ENCODE measurements at regions not wholly inside any gene's neighbourhood (a gene's known extent, or its start where the extent isn't known, plus 50 kb on each side); places are given as distances from the start of the nearest gene placed in this dataset.
"Not testable (repeated sequence)": the region's sequence is repeated elsewhere in the genome, so short reads cannot be mapped to it uniquely, and the experiment has no call there.

DNA sequence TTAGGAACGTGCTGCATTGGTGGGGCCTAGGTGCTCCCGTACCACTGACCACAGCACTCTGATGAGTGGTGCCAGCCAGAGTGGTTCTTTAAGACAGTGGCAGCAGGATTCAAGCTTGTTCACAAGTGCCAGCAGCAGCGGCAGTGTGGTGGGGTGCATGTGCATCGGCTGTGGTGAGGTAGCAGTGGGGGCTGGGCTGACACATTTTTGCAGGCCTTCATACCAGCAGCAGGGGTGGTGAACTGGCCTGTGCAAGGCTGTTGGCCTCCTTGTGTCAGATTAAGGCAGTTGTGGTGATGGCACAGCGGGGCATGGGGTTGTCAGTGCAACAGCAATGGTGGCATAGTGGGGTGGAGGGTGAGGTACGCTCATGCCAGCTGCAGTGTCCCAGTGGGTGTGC lies 131.4 kb downstream of the PABPC4L start:
- Mint-ChIP-seq H3K27ac (peak overlapping the region; percentile 47), H3K36me3 (no peaks in the 10 kb centered on the region), H3K4me1 (no peaks in the 10 kb centered on the region), H3K27me3 (no peaks in the 10 kb centered on the region), H3K4me3 (no peak overlapping the region), H3K9me3 (peaks cover 16% of the 10 kb centered on the region)
- DNase-seq = no peak
- CTCF ChIA-PET = no interaction called here

GRCh38 chr4:134057356-134057755 lies 144.2 kb downstream of the PABPC4L start:
- Mint-ChIP-seq H3K36me3 (no peaks in the 10 kb centered on the region), H3K4me3 (no peak overlapping the region), H3K27me3 (no peaks in the 10 kb centered on the region), H3K9me3 (peaks cover 2% of the 10 kb centered on the region), H3K27ac (no peak overlapping the region), H3K4me1 (no peaks in the 10 kb centered on the region)
- no peak for DNase-seq
- CTCF ChIA-PET = no interaction called here

- H3K36me3 Mint-ChIP-seq, DNase-seq, CTCF ChIA-PET, H3K4me3 Mint-ChIP-seq, H3K27me3 Mint-ChIP-seq, H3K27ac Mint-ChIP-seq, H3K9me3 Mint-ChIP-seq, H3K4me1 Mint-ChIP-seq: not testable (repeated sequence)
Measured at GRCh38 chr4:134046221-134046620, 155.4 kb downstream of the PABPC4L start.

DNA sequence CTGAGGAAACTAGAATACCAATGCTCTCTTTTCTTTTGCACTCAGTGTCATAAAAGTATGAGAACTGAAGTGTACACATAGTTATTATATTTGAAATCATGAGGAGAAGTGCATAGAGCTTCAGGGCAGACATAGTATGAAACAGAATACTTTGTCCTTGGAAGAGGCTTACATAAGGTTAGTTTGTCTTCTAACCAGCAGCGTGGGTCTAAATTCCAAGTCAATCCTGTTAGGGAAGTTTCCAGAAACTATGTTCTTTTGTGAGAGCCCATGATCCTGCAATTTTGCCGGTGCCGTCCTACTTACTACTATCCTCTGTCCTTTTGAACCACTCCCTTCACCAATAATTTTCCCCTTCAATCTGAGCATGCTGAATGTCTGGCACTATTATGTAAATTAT lies 156.2 kb downstream of the PABPC4L start:
- Mint-ChIP-seq H3K27ac (no peak overlapping the region), H3K4me3 (no peak overlapping the region), H3K4me1 (no peaks in the 10 kb centered on the region), H3K27me3 (no peaks in the 10 kb centered on the region), H3K9me3 (peaks cover 5% of the 10 kb centered on the region), H3K36me3 (no peaks in the 10 kb centered on the region)
- DNase-seq = no peak
- CTCF ChIA-PET = no interaction called here

DNA sequence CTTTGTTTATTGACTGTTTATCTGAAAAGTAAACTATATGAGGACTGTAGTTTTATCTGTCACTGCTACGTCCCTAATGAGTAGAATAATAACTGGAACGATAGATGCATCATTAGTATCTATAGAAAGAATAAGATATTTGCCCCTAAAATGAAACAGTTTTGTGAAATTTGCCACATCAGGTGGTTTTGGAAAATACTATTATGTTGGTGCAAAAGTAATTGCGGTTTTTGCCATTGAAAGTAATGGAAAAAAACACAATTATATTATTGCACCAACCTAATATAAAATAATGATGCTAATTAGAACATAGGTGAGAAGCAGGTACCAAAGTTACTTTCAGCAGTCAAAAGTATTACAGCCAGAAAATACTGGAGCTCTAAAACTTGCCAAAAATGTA lies 158.3 kb downstream of the PABPC4L start:
- Mint-ChIP-seq H3K9me3 (peaks cover 5% of the 10 kb centered on the region), H3K4me3 (no peak overlapping the region), H3K4me1 (no peaks in the 10 kb centered on the region), H3K27me3 (no peaks in the 10 kb centered on the region), H3K27ac (no peak overlapping the region), H3K36me3 (no peaks in the 10 kb centered on the region)
- CTCF ChIA-PET = no interaction called here
- DNase-seq = no peak

- Mint-ChIP-seq H3K27me3 (no peaks in the 10 kb centered on the region), H3K27ac (no peak overlapping the region), H3K36me3 (no peaks in the 10 kb centered on the region), H3K4me1 (no peaks in the 10 kb centered on the region), H3K4me3 (no peak overlapping the region), H3K9me3 (no peaks in the 10 kb centered on the region)
- no peak for DNase-seq
- CTCF ChIA-PET = no interaction called here
Measured at GRCh38 chr4:134028421-134028820, 173.2 kb downstream of the PABPC4L start.

GRCh38 chr4:134027931-134028330 lies 173.7 kb downstream of the PABPC4L start:
- DNase-seq = no peak
- CTCF ChIA-PET = no interaction called here

DNA sequence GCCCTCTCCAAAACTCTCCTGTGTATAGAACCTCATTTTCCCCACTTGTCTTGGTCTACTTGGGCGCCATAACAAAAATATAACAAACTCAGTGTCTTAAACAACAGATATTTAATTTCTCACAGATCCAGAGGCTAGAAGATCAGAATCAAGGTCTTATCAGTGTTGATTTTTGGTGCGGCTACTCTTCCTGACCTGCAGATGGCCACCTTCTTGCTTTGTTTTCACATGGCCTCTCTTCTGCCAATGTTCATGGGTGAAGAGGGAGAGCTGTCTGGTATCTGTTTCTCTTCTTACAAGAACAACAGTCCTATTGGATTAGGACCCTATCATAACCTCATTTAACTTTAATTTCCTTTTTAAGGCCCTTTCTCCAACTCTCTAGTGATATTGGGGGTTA lies 177.3 kb downstream of the PABPC4L start:
- no peak for DNase-seq
- H3K4me3 Mint-ChIP-seq = no peak overlapping the region
- H3K36me3 Mint-ChIP-seq = no peaks in the 10 kb centered on the region
- CTCF ChIA-PET = no interaction called here
- no peaks in the 10 kb centered on the region for H3K4me1 Mint-ChIP-seq
- no peaks in the 10 kb centered on the region for H3K9me3 Mint-ChIP-seq
- no peaks in the 10 kb centered on the region for H3K27me3 Mint-ChIP-seq
- no peak overlapping the region for H3K27ac Mint-ChIP-seq

More at GRCh38 chr4:134027931-134028330, 173.7 kb downstream of the PABPC4L start:
- Mint-ChIP-seq H3K4me3 (no peak overlapping the region), H3K27ac (no peak overlapping the region), H3K9me3 (no peaks in the 10 kb centered on the region), H3K4me1 (no peaks in the 10 kb centered on the region), H3K27me3 (no peaks in the 10 kb centered on the region), H3K36me3 (no peaks in the 10 kb centered on the region)

GRCh38 chr4:134019657-134020056 lies 181.9 kb downstream of the PABPC4L start:
- H3K36me3 Mint-ChIP-seq = no peaks in the 10 kb centered on the region
- H3K4me1 Mint-ChIP-seq = no peaks in the 10 kb centered on the region
- no peaks in the 10 kb centered on the region for H3K27me3 Mint-ChIP-seq
- no peaks in the 10 kb centered on the region for H3K9me3 Mint-ChIP-seq
- no peak for DNase-seq
- no peak overlapping the region for H3K27ac Mint-ChIP-seq
- H3K4me3 Mint-ChIP-seq = no peak overlapping the region
- CTCF ChIA-PET = no interaction called here

GRCh38 chr4:134018846-134019245 lies 182.7 kb downstream of the PABPC4L start:
- CTCF ChIA-PET = no interaction called here
- H3K4me1 Mint-ChIP-seq = no peaks in the 10 kb centered on the region
- no peak overlapping the region for H3K27ac Mint-ChIP-seq

GRCh38 chr4:134001057-134001456 lies 200.5 kb downstream of the PABPC4L start:
- Mint-ChIP-seq H3K36me3 (no peaks in the 10 kb centered on the region), H3K27ac (no peak overlapping the region), H3K4me1 (no peaks in the 10 kb centered on the region), H3K4me3 (no peak overlapping the region), H3K9me3 (no peaks in the 10 kb centered on the region), H3K27me3 (no peaks in the 10 kb centered on the region)
- CTCF ChIA-PET = no interaction called here
- DNase-seq = no peak

More at GRCh38 chr4:134018846-134019245, 182.7 kb downstream of the PABPC4L start:
- DNase-seq = no peak
- peaks cover 5% of the 10 kb centered on the region for H3K9me3 Mint-ChIP-seq
- H3K36me3 Mint-ChIP-seq = no peaks in the 10 kb centered on the region
- H3K4me3 Mint-ChIP-seq = no peak overlapping the region
- H3K27me3 Mint-ChIP-seq = no peaks in the 10 kb centered on the region

DNA sequence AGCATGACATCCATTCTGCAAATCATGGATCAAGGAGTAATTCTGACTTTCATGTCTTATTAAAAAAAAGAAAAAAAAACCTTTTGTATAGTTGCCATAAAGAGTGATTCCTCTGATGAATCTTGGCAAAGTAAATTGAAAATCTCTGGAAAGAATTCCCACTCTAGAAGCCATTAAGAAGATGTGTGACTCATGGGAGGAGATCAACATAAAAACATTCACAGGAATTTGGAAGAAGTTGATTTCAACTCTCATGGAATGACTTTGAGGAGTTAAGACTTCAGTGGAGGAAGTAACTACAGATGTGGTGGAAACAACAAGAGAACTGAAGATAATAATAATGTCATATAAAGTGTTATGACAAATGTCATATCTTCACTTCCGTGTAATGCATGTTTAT lies 204.2 kb downstream of the PABPC4L start:
- Mint-ChIP-seq H3K4me1 (no peaks in the 10 kb centered on the region), H3K27ac (no peak overlapping the region), H3K9me3 (peaks cover 10% of the 10 kb centered on the region), H3K27me3 (no peaks in the 10 kb centered on the region), H3K36me3 (no peaks in the 10 kb centered on the region), H3K4me3 (no peak overlapping the region)
- CTCF ChIA-PET = no interaction called here
- DNase-seq = no peak

DNA sequence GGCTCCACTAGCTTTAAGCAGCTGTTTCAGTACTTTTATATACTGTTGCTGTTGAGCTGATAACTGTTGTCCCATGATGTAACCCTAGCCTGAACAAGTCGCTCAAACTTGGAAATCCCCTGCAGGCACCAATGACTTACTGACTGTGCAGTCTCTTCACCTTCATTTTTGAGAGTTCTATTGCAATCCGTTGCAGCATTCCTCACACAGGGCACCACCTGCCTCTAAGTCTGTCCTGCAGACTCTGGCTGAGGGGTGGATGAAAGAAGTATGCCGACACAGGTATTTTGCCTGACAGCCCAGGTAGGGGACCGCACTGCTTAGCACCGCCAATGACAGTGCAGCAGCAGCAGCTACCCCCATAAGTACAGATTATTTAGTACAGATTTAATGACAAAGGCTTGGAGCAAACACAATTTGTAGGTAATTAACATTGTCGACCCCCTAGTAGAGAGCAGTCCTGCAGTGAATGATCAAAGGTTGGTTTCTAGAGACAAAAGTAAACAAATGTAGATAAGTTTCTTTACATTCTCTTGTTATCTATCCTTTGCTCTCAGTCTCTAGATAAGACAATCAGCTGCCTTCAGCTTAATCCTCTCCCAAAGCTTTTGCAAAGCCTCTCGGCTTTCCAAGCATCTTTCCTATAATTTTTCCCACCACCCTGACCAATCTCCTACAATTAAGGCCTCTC lies 205.0 kb downstream of the PABPC4L start:
- Mint-ChIP-seq H3K36me3 (no peaks in the 10 kb centered on the region), H3K9me3 (peaks cover 14% of the 10 kb centered on the region)
- CTCF ChIA-PET = no interaction called here

DNA sequence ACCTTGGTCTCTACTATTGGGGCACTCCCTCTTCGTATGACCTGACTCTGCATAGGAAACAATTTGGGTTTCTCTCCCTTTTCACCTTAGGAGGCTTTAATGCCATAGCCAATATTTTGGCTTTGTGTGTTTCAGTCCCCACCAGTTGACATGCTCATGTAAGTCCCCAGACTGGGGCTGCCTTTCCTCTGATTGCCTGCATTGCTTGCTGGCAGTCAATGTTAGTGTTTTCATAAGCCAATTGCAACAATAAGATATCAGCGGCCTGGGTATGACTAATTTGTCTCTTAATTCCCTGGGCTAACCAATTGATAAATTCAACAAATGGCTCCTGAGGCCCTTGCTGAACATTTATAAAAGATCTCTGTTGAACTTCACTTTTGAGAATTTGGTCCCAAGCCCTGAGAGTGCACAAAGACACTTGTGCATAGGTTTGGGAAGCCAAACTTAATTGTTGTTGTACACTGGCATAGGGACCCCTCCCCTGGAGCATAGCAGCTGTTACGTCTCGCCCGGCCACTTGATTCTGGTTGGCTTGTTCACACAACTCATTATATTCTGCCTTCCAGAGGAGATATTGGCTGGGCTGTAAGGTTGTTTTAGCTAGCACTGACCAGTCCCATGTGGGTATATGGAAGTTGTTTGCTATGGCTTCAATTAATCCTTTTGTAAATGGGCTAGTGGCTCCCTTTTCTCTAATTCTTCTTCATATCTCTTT lies 206.2 kb downstream of the PABPC4L start:
- no peaks in the 10 kb centered on the region for H3K27me3 Mint-ChIP-seq
- no peaks in the 10 kb centered on the region for H3K36me3 Mint-ChIP-seq
- no peaks in the 10 kb centered on the region for H3K4me1 Mint-ChIP-seq
- CTCF ChIA-PET = no interaction called here
- peaks cover 19% of the 10 kb centered on the region for H3K9me3 Mint-ChIP-seq
- no peak for DNase-seq
- no peak overlapping the region for H3K27ac Mint-ChIP-seq
- no peak overlapping the region for H3K4me3 Mint-ChIP-seq

More for the DNA sequence above, 205.0 kb downstream of the PABPC4L start:
- no peaks in the 10 kb centered on the region for H3K4me1 Mint-ChIP-seq
- DNase-seq = no peak
- H3K4me3 Mint-ChIP-seq = no peak overlapping the region
- H3K27me3 Mint-ChIP-seq = no peaks in the 10 kb centered on the region
- H3K27ac Mint-ChIP-seq = no peak overlapping the region

- H3K9me3 Mint-ChIP-seq = no peaks in the 10 kb centered on the region
- no peak for DNase-seq
- H3K27me3 Mint-ChIP-seq = no peaks in the 10 kb centered on the region
- CTCF ChIA-PET = no interaction called here
- no peaks in the 10 kb centered on the region for H3K36me3 Mint-ChIP-seq
- H3K27ac Mint-ChIP-seq = no peak overlapping the region
- no peaks in the 10 kb centered on the region for H3K4me1 Mint-ChIP-seq
- no peak overlapping the region for H3K4me3 Mint-ChIP-seq
Measured at GRCh38 chr4:133982533-133983224, 218.9 kb downstream of the PABPC4L start.
